Prostate gland (tissue), 2 donors: ENCODE measurements at regions not wholly inside any gene's neighbourhood (a gene's known extent, or its start where the extent isn't known, plus 50 kb on each side); places are given as distances from the start of the nearest gene placed in this dataset.

Experiments
- CTCF ChIP-seq, 4 experiments: fragments of 200-600 bp in 2 of 4; fragments of 450-650 bp in 2 of 4; sonication (generic) in 2 of 4; IDR thresholded peaks; 1 replicate in 3 of 4; 2 replicates in 1 of 4; pipeline ENCODE4 v1.5.1; 2016 to 2019; ENCODE audit warnings: antibody characterized with exemption in 4 of 4, mild to moderate bottlenecking in 2 of 4, moderate library complexity in 2 of 4
- POLR2A ChIP-seq: fragments of 450-650 bp; IDR thresholded peaks from one replicate; pipeline ENCODE4 v1.6.1; 2016; ENCODE audit warnings: antibody characterized with exemption, mild to moderate bottlenecking
- POLR2AphosphoS5 ChIP-seq: sonication (generic); formaldehyde crosslinking; IDR thresholded peaks from one replicate; pipeline ENCODE4 v1.6.1; 2017; ENCODE audit warnings: antibody characterized with exemption

- TF ChIP-seq CTCF (IDR thresholded peaks at IDR 0.05) = no peak
- no peak for TF ChIP-seq POLR2A
- no peak for TF ChIP-seq POLR2AphosphoS5
These were observed 99.7 kb upstream of the EXOC2 start for GRCh38 chr6:792662-793061.
